Activated CD4-positive, alpha-beta T cell treated with anti-CD3 and anti-CD28 coated beads, Interleukin-2, amount 50 U/mL, for 16 hours (primary cell): ENCODE measurements at regions not wholly inside any gene's neighbourhood (a gene's known extent, or its start where the extent isn't known, plus 50 kb on each side); places are given as distances from the start of the nearest gene placed in this dataset.

Source experiments
- DNase-seq: peaks from one replicate; pipeline ENCODE4 v3.0.0-alpha.2; 2020

GRCh38 chr10:125513429-125514182 lies 169.4 kb downstream of the TEX36 start:
- no peak for DNase-seq

- no peak for DNase-seq
Observed at GRCh38 chr10:125510998-125511397, 172.0 kb downstream of the TEX36 start.

DNA sequence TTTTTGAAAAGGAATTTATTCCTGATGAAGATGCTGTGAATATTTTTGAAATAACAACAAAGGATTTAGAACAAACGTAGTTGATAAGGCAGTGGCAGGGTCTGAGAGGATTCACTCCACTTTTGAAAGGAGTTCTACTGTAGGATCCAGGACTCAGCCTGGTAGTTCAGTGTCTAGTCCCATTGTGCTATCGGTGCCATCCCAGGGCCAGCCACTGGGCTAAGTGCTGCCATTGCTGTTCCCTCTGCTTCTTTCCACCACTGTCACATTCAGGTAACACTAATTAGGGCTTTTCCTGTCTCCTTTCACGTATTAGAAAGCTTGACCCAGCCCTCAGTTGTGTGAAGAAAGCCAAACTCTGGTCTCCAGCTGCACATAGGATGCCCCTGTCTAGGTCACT lies 177.3 kb downstream of the TEX36 start:
- no peak for DNase-seq

- DNase-seq = no peak
Observed at GRCh38 chr10:125502276-125502675, 180.7 kb downstream of the TEX36 start.

GRCh38 chr10:125495386-125495785 lies 187.6 kb downstream of the TEX36 start:
- DNase-seq = no peak

- no peak for DNase-seq
Observed at GRCh38 chr10:125494651-125495239, 188.2 kb downstream of the TEX36 start.

- no peak for DNase-seq
Observed at GRCh38 chr10:125491381-125491780, 191.6 kb downstream of the TEX36 start.

DNA sequence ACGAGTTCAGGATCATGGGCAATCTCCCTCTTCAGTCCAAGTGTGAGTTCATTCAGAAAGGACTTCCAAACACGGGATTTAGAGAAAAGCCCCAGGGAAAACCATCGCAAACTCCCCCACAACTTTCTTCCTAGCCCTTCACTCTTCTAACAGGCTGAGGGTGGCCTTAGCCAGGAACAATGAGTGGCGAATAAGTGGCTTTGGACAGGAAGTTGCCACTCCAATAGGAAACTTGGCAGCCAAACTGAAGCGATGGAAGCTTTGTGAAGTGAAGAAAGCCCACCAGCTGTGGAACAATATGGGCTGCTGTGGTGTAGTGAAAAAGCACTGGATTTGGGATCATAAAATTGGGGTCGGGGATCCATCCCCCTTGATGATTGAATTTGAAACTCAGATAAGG lies 193.2 kb downstream of the TEX36 start:
- DNase-seq = no peak

GRCh38 chr10:125485665-125486064 lies 197.3 kb downstream of the TEX36 start:
- DNase-seq = no peak

DNA sequence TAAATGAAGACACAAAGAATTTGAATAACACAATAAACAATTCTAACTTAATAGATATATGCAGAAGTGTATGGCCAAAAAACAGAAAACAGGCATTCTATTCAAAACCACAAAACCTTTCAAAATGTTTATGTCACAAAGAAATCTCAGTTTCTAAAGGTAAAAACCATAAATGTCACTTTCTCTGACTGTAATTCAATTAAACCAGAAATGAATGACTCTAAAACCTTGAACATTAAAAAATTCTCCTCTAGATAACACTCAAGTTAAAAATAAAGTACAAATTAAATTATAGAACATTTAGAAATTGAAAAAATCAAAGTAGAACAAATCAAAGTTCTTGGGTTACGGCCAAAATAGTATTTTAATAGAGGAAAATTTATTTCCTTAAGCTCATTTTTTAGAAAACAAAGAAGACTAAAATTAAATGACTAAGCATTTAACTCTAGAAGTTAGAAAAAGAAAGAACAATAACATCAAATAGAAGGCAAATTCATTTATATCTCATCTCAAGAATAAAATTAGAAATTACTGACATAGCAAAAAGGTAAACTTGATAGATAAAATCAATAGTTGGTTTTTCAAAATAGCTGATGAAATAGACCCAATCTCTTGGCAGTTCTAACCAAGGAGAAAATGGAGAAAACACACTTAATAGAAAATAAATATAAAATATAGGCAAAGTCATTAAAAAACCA lies 198.8 kb downstream of the TEX36 start:
- DNase-seq = no peak

- no peak for DNase-seq
Observed at GRCh38 chr10:125482637-125483036, 200.3 kb downstream of the TEX36 start.

DNA sequence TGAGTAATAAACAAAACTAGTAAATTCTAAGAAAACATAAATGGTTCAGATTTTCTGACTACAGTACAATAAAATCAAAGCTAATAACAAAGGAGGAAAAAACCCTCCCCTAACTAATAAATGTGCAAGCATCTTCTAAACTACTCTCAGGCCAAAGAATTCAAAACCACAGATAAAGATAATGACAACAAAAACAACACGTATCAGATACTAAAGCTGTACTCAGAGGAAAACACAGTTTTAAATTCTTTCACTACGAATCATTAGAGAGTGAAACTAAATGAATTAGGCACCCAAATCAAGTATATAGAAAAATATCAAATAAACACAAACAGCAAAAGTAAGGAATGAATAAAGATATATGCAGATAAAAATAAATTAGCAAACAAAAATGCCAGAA lies 200.9 kb downstream of the TEX36 start:
- DNase-seq = no peak

DNA sequence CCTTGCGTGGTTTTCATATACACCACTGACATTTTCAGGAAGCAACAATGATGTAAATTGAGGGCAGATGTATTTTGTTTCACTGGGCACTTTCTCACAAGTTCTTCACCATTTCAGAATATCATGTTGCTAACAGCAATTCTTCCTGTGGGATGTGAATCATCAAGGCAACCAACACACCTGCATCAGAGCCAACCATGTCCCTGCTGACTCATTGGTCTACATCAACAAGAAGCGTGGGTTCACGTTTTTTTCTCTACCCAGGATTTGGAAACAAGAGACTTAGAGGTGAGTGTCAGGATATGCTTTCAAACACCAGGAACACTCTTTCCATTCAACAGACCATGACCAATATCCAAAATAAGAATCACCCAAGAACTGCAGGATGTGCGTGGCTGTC lies 203.9 kb downstream of the TEX36 start:
- DNase-seq = no peak

DNA sequence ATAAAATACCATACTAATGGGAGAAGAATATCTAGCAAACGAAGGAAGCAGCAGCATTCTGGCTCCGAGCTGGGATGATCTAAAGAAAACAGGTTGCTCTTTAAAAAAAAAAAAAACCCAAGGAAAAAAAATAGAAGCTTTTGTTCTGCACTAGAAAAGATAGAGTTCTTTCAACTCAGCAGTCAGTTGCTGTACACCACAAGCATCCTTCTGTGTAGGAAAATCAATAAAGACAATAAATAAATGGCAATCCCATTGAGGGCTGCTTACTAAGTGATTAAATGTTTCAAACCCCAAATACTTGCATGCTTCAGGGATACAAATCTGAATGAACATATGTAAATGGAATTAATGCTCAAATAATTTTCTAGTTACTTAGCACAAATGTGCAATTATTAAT lies 207.1 kb downstream of the TEX36 start:
- DNase-seq = no peak

GRCh38 chr10:125473143-125473793 lies 209.7 kb downstream of the TEX36 start:
- no peak for DNase-seq

GRCh38 chr10:125472010-125472607 lies 210.9 kb downstream of the TEX36 start:
- DNase-seq = no peak

DNA sequence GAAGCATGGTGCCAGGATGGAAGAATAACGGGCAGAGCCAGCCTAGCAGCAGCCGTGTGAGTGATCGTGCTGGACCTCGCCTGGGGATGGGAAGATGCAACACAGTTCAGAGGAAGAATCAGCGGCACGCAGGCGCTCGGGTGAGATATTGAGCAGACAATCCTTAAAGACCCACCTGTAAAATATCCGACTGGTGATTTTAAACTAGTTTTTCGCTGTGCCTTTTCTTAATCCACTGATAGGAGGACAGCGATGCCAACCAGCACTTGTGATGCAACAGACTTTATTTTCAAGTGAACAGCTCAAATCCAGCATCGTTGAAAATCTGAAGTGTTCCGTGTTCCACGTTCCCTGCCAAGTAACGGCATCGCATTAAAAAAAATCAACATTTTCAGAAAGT lies 214.7 kb downstream of the TEX36 start:
- DNase-seq = no peak

DNA sequence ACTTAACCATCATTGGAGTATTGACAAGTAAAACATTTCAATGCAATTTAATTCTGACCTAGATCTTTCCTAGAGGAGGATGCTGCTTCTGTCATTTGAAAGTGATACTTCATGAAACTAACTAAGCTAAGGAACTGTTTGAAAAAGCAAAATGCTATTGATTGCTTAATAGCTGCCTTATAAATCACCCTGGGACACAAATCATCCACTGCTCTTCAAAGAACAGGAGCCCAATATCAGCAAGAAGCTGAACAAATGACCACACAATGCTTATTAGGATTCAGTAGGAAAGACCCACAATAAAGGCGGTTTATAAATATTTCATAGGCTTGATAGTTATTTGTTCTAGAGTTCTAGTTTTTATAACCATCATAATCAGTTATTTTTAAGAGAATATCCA lies 216.3 kb downstream of the TEX36 start:
- DNase-seq = no peak

DNA sequence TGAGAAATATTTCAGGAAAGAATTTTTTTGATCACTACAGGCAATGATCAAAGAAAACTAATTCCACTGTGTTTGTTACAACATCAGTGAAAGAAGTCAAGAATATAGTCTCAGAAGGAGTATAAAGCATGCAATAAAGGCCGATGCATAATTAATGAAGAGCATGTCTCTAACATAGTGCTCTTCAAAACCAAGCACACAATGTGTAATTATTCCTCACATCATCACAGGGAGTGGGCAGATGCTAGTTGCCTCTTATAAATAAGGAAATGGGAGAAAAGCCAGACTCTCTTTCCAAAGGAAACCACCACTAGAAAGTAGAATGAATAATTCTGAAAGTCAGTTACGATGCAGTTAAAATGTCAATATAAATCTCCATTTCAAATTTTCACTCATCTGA lies 220.1 kb downstream of the TEX36 start:
- no peak for DNase-seq

DNA sequence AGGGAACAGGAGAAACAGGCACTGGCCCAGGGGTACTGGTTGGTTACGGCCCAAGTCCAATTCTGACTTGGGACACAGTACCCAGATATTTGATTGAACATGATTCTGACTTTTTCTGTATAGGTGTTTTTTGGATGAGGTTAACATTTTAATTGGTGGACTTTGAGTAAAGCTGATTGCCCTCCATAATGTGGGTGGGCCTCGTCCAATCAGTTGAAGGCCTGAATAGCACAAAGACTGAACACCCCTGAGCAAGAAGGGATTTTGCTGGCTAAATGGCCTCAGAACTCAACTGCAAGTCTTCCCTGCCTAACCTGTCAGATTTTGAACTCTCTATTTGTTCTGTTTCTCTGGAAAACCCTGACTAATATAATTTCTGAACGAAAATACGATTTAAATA lies 222.6 kb downstream of the TEX36 start:
- no peak for DNase-seq

DNA sequence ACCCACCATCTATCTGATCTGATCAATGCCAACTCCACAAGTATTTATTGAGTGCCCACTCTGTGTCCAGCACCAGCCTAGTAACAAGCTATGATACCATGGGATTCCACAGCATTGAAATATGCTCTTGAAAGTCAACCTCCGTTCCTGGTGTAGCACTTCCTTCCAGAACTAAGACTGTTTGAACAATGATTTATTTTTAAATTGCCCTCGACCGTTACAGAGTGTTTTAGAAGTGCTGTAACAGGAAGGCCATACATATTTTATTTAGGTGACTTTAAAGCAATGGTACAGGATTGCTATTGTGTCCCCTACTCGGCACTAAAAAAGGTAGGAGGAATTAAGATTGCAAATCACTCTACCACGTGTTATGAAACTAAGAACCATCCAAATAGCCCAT lies 225.6 kb downstream of the TEX36 start:
- DNase-seq = no peak

- no peak for DNase-seq
Observed at GRCh38 chr10:125455855-125456254, 227.1 kb downstream of the TEX36 start.

DNA sequence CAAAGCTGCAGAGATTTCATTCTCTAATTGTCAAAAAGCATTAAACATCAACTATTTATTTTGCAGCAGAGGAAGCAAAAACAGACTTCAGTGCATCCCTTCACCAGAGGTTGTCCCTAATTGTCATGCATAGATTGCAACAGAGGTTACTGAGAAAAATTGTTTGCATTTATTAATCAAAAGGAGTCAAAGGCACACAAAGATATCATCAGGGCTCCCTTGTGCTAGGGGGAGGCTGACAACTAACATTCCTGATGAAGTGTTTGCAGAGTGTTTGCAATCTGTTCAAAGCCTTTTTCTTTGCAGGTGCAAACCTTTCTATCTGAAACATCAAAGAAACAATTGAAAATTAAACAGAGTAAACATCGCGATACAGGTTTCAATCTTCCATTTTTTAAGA lies 227.5 kb downstream of the TEX36 start:
- DNase-seq = no peak
